ENCODE measurements at regions not wholly inside any gene's neighbourhood (a gene's known extent, or its start where the extent isn't known, plus 50 kb on each side); places are given as distances from the start of the nearest gene placed in this dataset.

DNA sequence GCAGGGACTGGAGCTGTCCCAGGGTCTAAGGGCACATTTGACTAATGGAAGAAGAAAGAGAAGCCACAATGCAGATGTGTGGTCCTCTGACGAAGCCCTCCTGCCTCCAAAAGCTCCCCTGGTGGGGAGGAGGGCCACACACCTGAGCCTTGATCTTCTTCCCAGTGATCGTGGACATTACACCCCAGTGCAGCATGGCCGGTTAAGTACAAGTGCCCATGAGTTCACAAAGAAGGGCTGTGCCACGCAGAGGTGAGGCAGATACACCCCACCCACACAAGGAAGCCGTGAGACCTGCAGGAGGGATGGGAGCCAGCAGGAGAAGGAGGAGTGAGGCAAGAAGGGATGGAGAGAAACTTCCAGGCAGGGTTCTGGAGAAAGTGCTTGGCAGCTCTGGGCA, 199.0 kb upstream of the MVB12B start (continued):
- TF ChIP-seq RBM39 (optimal IDR thresholded peaks at IDR 0.05; ENCODE audit: low read depth, low read length), result no peak
- TF ChIP-seq ELF4 (CRISPR knock-in tag; IDR thresholded peaks at IDR 0.05), result no peak
- TF ChIP-seq BRF1 (IDR thresholded peaks at IDR 0.05; ENCODE audit: borderline replicate concordance, extremely low read depth, insufficient read length), result no peak

DNA sequence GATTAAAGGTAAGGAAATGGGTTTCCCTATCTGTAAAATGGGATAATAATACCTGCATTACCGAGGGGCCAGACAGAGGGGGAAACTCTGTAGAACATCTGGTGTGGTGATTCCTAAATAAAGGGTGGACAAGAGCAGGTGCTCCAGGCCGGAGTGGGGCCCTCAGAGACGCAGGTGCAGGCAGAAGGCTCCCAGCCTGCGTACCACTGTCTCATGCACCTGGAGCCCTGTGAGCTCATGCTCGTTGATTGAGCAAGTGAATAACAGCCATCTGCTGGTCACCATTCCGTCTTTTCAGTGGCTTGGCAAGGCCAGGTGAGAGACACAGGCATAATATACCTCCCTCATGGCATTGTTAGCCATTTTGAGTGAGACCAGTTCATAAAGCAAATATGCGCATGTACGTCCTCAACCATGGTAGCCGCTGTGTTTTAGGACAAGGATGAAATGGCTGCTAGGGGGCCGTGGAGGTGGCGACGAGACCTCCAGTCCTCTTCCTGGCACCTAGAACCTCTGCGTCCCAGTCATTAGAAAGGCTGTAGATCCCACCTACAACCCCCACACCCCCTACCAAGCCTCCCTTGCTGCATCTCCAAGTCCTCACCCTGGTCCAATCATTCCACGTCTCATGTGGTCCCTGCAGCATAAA, 198.0 kb upstream of the MVB12B start:
- Histone ChIP-seq H3K27ac (ENCODE audit: extremely low read depth, low read depth, low read length) (no peak overlapping the region), H3K27me3 (ENCODE audit: control insufficient read depth in 2 of 2, insufficient read depth in 2 of 2, low read length in 2 of 2) (no peaks in the 10 kb centered on the region; a peak in 1 of 5 replicates), H3K36me3 (ENCODE audit: control insufficient read depth, insufficient read depth, low read length) (no peaks in the 10 kb centered on the region), H3K79me2 (ENCODE audit: control insufficient read depth, insufficient read depth, low read length) (no peaks in the 10 kb centered on the region), H3K4me2 (ENCODE audit: insufficient read depth, low read length) (no peak overlapping the region), H2AFZ (ENCODE audit: low read depth, low read length) (no peak overlapping the region), H3K9me3 (replicated peaks; ENCODE audit: control insufficient read depth, insufficient read depth, low read depth, low read length) (no peaks in the 10 kb centered on the region), H3K9me1 (ENCODE audit: control insufficient read depth, insufficient read depth, low read length) (no peaks in the 10 kb centered on the region), H3K9ac (ENCODE audit: insufficient read depth in 1 of 2, low read depth in 2 of 2, low read length in 2 of 2) (no peak overlapping the region), H3K4me1 (replicated peaks in 1 of 2; ENCODE audit: control insufficient read depth in 2 of 2, insufficient read depth in 2 of 2, low read length in 2 of 2) (no peaks in the 10 kb centered on the region), H3K4me3 (no peak overlapping the region), H4K20me1 (replicated peaks; ENCODE audit: control insufficient read depth, insufficient read depth, low read length) (no peaks in the 10 kb centered on the region)
- no peak for TF ChIP-seq ZNF140 (CRISPR knock-in tag; IDR thresholded peaks at IDR 0.05)
- no peak for TF ChIP-seq HOXB6 (CRISPR knock-in tag; IDR thresholded peaks at IDR 0.05; ENCODE audit: borderline replicate concordance)
- no peak for TF ChIP-seq FOXA1 (IDR thresholded peaks at IDR 0.05; ENCODE audit: borderline replicate concordance)
- intact Hi-C loops (cut with micrococcal nuclease), result no loop called here
- WGBS (ENCODE audit: insufficient coverage, low coverage, missing lambda C conversion rate), result 6% methylated on average over 14 of the region's 14 CpGs
- FAIRE-seq, result no peak
- in situ Hi-C loops (cut with MboI), result no loop called here
- ATAC-seq, result no peak
- no TSS peak for BruUV-seq (replicated peaks)
- no peak for DNase-seq (ENCODE audit: extremely low read depth in 1 of 4, low spot score in 3 of 4)
- CTCF ChIA-PET (ENCODE audit: low intra/inter-chr PET ratio), result no interaction called here
- POLR2A ChIA-PET, result no interaction called here

Data from K562 (cell line).